Left renal cortex interstitium (tissue), 4 donors: ENCODE measurements at regions not wholly inside any gene's neighbourhood (a gene's known extent, or its start where the extent isn't known, plus 50 kb on each side); places are given as distances from the start of the nearest gene placed in this dataset.
"Not testable (repeated sequence)": the region's sequence is repeated elsewhere in the genome, so short reads cannot be mapped to it uniquely, and the experiment has no call there.

ENCODE experiments used
- DNase-seq, 4 donors: peaks; one replicate each; pipeline ENCODE4 v3.0.0-alpha.2; 2013; ENCODE audit warnings: low read depth in 4 of 4, low spot score in 2 of 4, missing footprints in 1 of 4

- DNase-seq = not testable (repeated sequence)
Measured at GRCh38 chr2:5022708-5023635, 669.2 kb upstream of the SOX11 start.

- no peak for DNase-seq
Measured at GRCh38 chr2:5026571-5027234, 665.5 kb upstream of the SOX11 start.

- no peak for DNase-seq
Measured at GRCh38 chr2:5035057-5035488, 657.1 kb upstream of the SOX11 start.

GRCh38 chr2:5036256-5036655 is 655.9 kb upstream of the SOX11 start:
- DNase-seq = no peak

- DNase-seq = no peak
Measured at GRCh38 chr2:5039241-5039975, 652.8 kb upstream of the SOX11 start.

- no peak for DNase-seq
Measured at GRCh38 chr2:5040571-5040970, 651.6 kb upstream of the SOX11 start.

GRCh38 chr2:5041501-5041900 is 650.7 kb upstream of the SOX11 start:
- DNase-seq = no peak

- DNase-seq = no peak
Measured at GRCh38 chr2:5042666-5043440, 649.3 kb upstream of the SOX11 start.

GRCh38 chr2:5051300-5051699 is 640.9 kb upstream of the SOX11 start:
- no peak for DNase-seq

GRCh38 chr2:5052905-5053304 is 639.3 kb upstream of the SOX11 start:
- DNase-seq = no peak

- DNase-seq = peak in 1 of 4 donors; percentile 2
Measured at GRCh38 chr2:5057891-5058351, 634.3 kb upstream of the SOX11 start.

- no peak for DNase-seq
Measured at GRCh38 chr2:5060956-5061355, 631.2 kb upstream of the SOX11 start.

GRCh38 chr2:5064687-5065086 is 627.5 kb upstream of the SOX11 start:
- DNase-seq = no peak

GRCh38 chr2:5067816-5068215 is 624.4 kb upstream of the SOX11 start:
- no peak for DNase-seq

GRCh38 chr2:5070257-5070656 is 621.9 kb upstream of the SOX11 start:
- no peak for DNase-seq

GRCh38 chr2:5074733-5075132 is 617.5 kb upstream of the SOX11 start:
- DNase-seq = no peak

GRCh38 chr2:5076599-5076998 is 615.6 kb upstream of the SOX11 start:
- DNase-seq = no peak

- no peak for DNase-seq
Measured at GRCh38 chr2:5077479-5078089, 614.6 kb upstream of the SOX11 start.

GRCh38 chr2:5083402-5083801 is 608.8 kb upstream of the SOX11 start:
- DNase-seq = no peak

- no peak for DNase-seq
Measured at GRCh38 chr2:5089409-5089808, 602.8 kb upstream of the SOX11 start.
